GM12891 (cell line): ENCODE measurements at regions not wholly inside any gene's neighbourhood (a gene's known extent, or its start where the extent isn't known, plus 50 kb on each side); places are given as distances from the start of the nearest gene placed in this dataset.
"Not testable (repeated sequence)": the region's sequence is repeated elsewhere in the genome, so short reads cannot be mapped to it uniquely, and the experiment has no call there.

Source experiments
- DNase-seq: peaks from one replicate; pipeline ENCODE4 v3.0.0; 2011; ENCODE audit warnings: low spot score; ENCODE audit not compliant: insufficient read length
- FAIRE-seq: peaks from 2 replicates; lab custom pipeline; 2011; peaks lifted over from hg19 to GRCh38; lab: Jason Lieb, UNC
- PAX5 ChIP-seq: IDR thresholded peaks from 2 replicates; pipeline ENCODE4 v1.6.1; 2011; ENCODE audit warnings: low read length, moderate library complexity, mild to moderate bottlenecking; ENCODE audit not compliant: insufficient read depth, severe bottlenecking
- POLR2A ChIP-seq: IDR thresholded peaks from 2 replicates; pipeline ENCODE4 v1.6.1; 2011; ENCODE audit warnings: low read depth, low read length, control low read depth
- POLR2AphosphoS5 ChIP-seq: IDR thresholded peaks from 2 replicates; pipeline ENCODE4 v1.6.1; 2011; ENCODE audit warnings: low read depth, low read length, control low read depth
- POU2F2 ChIP-seq: IDR thresholded peaks from 2 replicates; pipeline ENCODE4 v1.6.1; 2011; ENCODE audit warnings: low read depth, mild to moderate bottlenecking, control low read depth, low read length, moderate library complexity
- SPI1 ChIP-seq: IDR thresholded peaks from 2 replicates; pipeline ENCODE4 v1.6.1; 2011; ENCODE audit warnings: low read depth, low read length, control low read depth
- TAF1 ChIP-seq: IDR thresholded peaks from 2 replicates; pipeline ENCODE4 v1.6.1; 2011; ENCODE audit warnings: low read depth, low read length, control low read depth

GRCh38 chr3:18716101-18716500 is 291.0 kb upstream of the SATB1 start:
- no peak for DNase-seq
- TF ChIP-seq POLR2A, result no peak
- TF ChIP-seq TAF1, result no peak
- TF ChIP-seq PAX5, result no peak
- TF ChIP-seq POU2F2, result no peak
- TF ChIP-seq POLR2AphosphoS5, result no peak
- FAIRE-seq, result no peak

DNA sequence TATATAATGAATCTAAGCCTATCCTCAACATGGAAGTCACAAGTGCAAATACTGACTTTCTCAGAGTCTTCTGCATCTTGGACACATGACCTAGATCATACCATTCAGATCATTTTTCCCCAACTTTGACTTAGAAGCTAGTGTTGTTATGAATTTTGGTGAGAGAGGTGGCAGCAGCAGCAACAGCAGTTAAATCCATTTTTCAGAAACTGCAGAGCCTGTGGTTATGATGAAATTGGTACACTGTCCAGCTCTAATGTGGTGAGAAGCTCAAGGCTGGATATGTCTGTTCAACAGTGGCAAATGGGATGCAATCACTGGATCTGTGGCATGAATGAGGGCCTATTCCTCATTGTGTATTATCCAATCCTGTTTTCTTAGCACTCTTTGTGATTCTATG is 290.1 kb upstream of the SATB1 start:
- DNase-seq (no peak), FAIRE-seq (peak; percentile 33)
- TF ChIP-seq TAF1 (no peak), SPI1 (no peak), POLR2A (no peak)

DNA sequence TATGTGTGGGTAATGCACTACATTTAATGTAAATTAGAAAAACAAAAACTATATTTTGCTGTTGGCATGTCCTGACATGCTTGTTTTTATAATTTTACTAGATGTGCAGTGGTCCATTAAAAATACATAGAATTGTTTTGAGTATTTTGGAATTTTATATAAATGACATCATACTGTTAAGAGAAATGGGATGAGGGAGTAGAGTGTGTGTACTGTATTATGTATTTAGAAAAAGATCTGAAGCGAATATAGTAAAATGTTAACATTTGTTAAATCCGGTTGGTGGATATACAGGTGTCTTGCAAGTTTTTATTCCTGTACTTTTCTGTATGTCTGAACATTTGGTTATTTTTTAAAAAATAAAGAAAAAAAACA is 288.4 kb upstream of the SATB1 start:
- FAIRE-seq (no peak), DNase-seq (no peak)
- TF ChIP-seq SPI1 (no peak), POU2F2 (no peak), TAF1 (no peak)

GRCh38 chr3:18712713-18713576 is 287.8 kb upstream of the SATB1 start:
- no peak for FAIRE-seq
- no peak for TF ChIP-seq PAX5
- no peak for TF ChIP-seq TAF1
- TF ChIP-seq SPI1, result no peak
- no peak for DNase-seq

- DNase-seq, result no peak
- no peak for FAIRE-seq
- TF ChIP-seq PAX5 (no peak), TAF1 (no peak), POU2F2 (no peak), SPI1 (no peak), POLR2A (no peak), POLR2AphosphoS5 (no peak)
Measured at GRCh38 chr3:18704326-18704725, 279.2 kb upstream of the SATB1 start.

GRCh38 chr3:18703798-18704197 is 278.7 kb upstream of the SATB1 start:
- no peak for DNase-seq
- no peak for FAIRE-seq
- TF ChIP-seq POU2F2 (no peak), POLR2AphosphoS5 (no peak), PAX5 (no peak), SPI1 (no peak), POLR2A (no peak), TAF1 (no peak)

- not testable (repeated sequence) for FAIRE-seq, DNase-seq
Measured at GRCh38 chr3:18693588-18694329, 268.6 kb upstream of the SATB1 start.

DNA sequence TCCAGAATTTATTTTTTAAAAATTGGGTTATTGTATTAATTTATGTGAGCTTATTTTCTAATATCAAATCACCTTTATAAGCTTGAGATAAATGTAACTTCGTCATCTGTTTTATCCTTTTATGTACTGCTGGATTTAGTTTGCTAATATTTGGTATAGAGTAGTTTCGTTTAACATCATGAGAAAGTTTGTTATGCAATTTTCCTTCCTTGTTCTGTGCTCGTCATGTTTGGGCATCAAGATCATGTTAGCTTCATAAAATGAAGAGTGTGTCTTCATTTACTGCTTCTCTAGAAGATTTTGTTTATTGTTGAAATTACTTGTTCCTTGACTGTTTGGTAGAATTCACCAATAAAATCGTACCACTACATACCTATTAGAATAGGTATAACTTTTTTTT is 262.1 kb upstream of the SATB1 start:
- TF ChIP-seq SPI1, result no peak
- no peak for TF ChIP-seq PAX5
- TF ChIP-seq POU2F2, result no peak
- no peak for TF ChIP-seq POLR2A
- TF ChIP-seq POLR2AphosphoS5, result no peak
- no peak for TF ChIP-seq TAF1
- no peak for FAIRE-seq
- DNase-seq, result no peak

DNA sequence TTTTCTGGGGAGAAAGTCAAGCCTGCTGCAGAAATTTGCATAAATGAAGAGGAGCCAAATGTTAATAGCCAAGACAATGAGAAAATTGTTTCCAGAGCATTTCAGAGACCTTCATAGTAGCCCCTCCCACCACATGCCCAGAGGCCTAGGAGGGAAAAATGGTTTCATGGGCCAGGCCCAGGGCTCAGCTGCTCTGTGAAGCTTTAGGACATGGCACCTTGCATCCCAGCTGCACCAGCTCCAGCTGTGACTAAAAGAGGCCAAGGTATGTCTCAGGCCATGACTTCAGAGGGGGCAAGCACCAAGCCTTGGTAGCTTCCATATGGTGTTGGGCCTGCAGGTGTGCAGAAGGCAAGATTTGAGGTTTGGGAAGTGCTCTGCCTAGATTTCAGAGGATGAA is 258.8 kb upstream of the SATB1 start:
- DNase-seq (no peak), FAIRE-seq (no peak)
- TF ChIP-seq TAF1 (no peak), POLR2AphosphoS5 (no peak), POU2F2 (no peak), POLR2A (no peak), PAX5 (no peak), SPI1 (no peak)

DNA sequence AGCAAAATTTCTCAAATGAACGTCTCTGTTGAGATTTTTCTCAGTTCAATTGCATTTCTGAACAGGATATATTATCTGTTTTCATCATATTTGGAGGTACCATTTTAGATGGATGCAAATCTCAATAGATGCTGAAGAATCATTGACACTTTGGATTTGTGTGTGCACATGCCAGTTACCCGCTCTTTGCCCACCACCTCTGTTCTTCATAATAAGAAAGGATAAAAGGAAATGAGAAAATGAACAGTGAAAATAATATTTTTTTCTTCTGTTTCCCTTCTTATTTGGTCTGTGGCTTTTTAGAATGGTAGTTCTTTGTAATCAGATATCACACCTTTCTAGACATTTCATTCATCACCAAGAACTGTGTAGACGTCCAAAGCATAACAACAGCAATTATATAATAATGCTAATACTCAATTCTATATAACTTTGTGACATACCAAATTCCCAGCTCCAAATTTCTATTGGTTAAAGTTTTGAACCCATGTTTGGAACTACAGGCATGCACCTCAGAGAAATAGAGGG is 256.7 kb upstream of the SATB1 start:
- TF ChIP-seq POLR2A, result no peak
- no peak for TF ChIP-seq POLR2AphosphoS5
- no peak for TF ChIP-seq SPI1
- TF ChIP-seq PAX5, result no peak
- TF ChIP-seq TAF1, result no peak
- TF ChIP-seq POU2F2, result no peak
- FAIRE-seq, result no peak
- no peak for DNase-seq
